ENCODE measurements at regions not wholly inside any gene's neighbourhood (a gene's known extent, or its start where the extent isn't known, plus 50 kb on each side); places are given as distances from the start of the nearest gene placed in this dataset.

GRCh38 chr2:176686328-176686727 is 417.1 kb downstream of the MTX2 start:
- DNase-seq = no peak

- DNase-seq = no peak
Measured at GRCh38 chr2:176687342-176687741, 418.1 kb downstream of the MTX2 start.

DNA sequence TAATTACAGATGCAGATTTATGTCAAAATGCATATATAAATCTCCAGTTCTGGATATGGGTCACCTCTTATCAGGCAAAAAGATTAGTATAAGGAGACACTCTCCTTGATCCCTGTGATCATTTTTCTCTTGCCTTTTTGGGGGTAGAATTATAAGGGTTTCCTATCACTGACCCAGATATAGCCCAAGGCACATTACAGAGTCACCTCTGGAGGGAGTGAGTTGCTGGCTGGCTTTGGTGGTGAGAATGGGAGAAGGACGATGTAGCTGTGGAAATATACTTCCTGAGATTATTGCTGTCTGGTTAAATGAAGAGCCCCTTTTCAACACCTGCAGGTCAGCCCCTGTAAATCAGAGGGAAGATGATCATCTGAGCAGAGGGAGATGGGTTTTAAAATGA is 418.7 kb downstream of the MTX2 start:
- DNase-seq = no peak

GRCh38 chr2:176689711-176690110 is 420.5 kb downstream of the MTX2 start:
- DNase-seq = no peak

GRCh38 chr2:176691471-176691870 is 422.2 kb downstream of the MTX2 start:
- DNase-seq = no peak

DNA sequence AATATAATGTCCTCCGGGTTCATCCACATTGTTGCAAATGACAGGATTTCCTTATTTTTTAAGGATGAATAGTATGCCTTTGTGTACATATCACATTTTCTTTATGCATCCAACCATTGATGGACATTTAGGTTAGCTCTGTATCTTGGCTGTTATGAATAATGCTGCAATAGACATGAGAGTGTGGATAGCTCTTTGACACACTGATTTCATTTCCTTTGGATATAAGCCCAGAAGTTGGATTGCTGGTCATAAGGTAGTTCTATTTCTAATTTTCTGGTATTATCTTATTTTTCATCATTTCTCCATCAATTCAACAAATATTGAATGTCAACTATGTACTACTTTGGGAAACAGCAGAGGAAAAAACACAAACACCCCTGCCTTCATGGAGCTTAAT is 423.3 kb downstream of the MTX2 start:
- DNase-seq = no peak

DNA sequence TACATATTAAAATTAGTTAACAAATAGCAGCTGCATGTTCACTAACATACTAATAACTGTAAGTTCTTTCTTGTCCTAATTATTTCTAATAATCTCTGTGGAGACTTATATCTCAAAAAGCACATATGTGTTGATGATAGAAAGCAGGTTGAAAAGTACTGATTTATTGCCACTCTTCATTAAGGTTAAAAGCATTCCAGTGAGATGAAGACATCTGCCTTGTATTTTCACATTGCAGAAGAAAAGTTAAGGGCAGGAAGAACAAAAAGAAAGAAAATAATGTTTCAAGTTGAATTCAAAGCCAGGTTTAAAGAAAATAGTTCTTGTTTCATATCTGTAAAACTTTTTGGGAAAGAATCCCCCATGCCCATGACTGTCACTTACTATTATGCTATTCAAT is 429.9 kb downstream of the MTX2 start:
- no peak for DNase-seq

- no peak for DNase-seq
Measured at GRCh38 chr2:176699644-176700043, 430.4 kb downstream of the MTX2 start.

GRCh38 chr2:176702131-176702530 is 432.9 kb downstream of the MTX2 start:
- no peak for DNase-seq

DNA sequence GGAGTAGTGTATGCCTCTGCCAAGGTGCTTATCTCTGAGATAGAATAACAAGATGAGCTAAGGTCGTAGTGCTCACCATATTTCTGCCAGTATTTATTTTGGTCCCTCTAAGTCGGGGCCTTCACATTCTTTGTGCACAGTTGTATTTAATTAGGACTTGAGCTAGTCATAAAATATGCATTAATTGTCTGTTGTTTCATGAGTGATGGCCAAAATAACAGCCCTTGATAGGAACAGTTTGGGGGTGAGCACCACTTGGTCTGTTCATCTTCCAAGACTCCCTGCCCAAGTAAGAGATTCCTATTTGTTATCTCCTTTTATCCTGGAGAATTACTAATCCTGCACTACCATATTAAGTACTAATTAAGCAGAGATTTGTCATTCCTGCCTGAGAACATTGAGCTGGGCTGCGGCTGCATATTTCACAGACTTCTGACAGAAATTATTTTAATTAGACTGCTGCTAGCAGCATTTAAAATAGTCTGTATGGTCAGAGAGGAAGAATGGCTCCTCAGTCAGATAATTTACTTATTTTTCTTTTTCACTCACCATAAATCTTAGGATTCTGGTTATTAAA is 435.1 kb downstream of the MTX2 start:
- no peak for DNase-seq

DNA sequence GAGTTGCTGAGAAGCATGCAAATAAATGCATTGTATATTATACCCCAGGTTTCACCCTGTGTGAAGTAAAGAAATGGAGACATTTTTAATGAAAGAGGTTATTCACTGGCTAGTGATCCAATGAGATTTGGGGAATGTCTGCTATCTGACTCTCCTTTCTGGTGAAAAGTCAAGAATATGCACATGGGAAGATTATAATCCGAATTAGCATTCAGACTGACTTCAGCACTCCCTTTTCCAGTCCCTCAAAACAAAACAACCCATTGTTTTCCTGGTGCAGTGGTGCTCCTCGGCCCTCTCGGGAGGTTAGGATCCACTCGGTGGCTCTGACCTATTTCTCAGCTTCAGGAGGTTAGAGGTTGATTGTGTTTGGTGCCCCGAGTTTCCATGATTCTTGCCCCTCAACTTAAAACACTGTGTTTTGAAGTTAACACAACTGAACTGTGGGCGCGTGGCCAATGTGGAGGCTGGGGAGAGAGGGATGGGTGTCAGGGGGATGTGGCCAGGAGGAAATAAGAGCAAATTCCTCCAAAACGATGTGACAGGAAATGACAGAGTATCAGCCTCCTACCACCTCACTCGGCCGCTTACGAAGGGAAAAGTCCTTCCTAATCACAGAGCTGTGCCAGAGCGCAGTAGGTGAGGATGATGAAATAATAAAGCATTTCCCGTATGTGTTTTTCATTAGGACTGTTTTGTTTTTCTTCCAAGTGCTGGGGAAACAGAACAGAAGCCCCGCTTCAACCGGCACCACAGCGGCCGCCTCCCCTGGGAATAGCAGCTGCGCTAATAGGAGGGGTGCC is 440.1 kb downstream of the MTX2 start:
- no peak for DNase-seq

DNA sequence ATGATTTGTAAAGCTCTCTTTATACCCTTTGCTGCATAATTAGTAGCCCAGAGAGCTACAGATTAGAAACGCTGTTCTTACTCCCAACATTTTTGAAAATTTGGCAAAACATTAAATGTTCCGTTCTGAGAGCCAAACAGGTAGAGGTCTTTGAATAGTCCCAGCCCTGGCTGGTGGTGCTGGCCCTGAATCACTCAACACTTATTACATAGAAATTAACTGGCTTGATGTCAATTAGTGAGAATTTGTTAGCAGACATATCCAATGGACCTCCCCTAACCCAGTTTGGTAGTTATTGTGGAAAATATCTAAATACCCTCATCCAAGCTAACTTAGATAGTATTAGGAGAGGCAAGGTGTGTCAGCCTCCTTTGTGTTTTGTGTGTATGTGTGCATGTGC is 440.7 kb downstream of the MTX2 start:
- no peak for DNase-seq

DNA sequence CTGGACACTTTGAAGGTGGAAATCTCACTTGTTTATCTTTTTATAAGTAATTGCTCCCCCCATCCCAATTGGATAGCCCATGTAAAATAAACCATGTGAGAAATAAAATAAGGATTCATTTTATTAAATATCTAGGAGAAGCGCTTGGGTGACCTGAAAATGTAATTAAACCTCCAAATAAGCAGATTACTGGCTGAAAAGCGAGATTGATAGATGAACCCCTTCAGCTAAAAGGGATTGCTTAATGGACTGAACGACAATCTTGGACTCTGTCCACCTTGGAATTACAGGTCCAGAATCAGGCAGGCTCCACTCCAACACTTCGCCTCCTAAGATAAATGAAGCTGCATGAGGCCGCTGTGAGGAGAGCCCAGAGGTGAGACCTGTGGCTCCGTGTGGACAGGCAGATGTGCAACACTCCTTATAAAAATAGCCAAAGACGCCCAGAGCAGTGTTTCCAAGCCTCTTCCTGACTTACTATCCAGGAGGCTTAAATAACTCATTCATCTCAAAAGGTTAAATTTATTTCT is 441.5 kb downstream of the MTX2 start:
- no peak for DNase-seq

DNA sequence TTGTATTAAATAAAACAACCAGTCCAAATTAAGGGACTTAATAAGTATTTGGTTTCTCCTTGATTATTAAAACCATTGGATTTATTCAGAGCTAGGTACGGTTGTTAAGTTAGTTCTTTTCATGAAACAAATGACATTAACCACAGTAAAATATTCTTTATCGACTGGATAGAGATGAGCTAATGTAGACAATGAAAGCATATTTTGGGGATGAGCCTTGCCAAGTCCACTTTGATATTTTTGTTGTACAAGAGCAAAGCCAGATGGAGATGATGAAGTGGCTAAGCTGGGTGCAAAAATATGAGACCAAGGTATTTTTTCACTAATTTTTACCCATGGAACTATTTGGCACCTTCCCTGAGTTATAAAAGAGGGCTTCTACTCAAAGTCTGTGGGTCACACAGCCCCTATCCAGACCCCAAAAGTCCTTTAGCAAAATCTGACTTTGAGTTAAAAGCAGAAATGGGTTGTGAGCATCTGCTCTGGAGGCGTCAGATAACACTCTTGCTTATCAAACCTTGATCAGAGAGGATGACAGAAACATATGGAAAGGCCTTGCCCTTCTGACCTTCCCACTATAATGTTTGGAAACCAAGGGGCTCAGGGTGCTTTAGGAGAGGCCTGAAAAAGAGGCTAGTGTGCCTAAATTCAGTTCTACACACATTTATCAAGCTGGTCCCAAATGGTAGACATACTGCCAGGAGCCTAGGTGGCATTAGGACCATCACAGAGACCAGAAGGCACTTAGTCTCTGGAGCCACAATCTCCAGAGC is 456.8 kb downstream of the MTX2 start:
- DNase-seq = no peak

- DNase-seq = no peak
Measured at GRCh38 chr2:176727696-176728095, 458.5 kb downstream of the MTX2 start.

DNA sequence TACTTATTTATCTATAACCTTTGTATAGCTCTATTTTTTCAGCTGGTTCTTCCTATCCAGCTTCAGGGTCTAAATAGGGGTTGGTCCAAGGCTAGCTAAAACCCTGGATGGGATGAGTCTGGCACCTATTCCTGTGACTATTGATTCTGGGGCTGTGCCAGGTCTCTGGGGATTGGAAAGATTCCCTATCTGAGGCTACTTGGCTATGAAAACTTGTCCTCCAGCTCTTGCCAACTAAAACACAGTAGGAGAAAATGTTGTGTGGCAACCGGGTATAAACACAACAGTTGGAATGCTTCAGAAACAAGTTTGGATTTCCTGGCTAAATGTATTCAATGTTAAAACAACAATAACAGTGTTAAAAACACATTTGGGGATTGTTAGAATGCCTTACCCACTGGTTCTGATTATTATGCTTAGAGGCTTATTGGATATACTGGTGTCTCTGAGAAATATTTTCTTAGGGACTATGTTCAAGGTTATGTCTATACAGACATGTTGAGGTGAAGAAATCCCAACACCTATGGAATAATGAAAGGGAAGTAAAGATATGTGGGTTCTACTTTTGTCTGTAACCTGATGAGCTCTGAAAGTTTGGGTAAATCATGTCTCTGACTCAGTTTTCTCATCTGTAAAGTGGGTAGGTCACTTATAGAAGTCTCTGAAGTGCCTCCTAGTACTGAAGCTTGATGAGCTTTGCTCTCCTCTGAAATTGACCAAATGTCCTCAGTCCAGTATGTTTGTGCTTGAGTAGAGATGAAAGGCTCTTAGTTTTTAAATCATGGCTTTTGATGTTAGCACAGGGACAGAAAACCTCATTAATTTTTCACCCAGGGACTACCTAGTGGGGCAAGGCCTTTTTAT is 460.7 kb downstream of the MTX2 start:
- DNase-seq = no peak

GRCh38 chr2:176732780-176733179 is 463.5 kb downstream of the MTX2 start:
- DNase-seq = no peak

DNA sequence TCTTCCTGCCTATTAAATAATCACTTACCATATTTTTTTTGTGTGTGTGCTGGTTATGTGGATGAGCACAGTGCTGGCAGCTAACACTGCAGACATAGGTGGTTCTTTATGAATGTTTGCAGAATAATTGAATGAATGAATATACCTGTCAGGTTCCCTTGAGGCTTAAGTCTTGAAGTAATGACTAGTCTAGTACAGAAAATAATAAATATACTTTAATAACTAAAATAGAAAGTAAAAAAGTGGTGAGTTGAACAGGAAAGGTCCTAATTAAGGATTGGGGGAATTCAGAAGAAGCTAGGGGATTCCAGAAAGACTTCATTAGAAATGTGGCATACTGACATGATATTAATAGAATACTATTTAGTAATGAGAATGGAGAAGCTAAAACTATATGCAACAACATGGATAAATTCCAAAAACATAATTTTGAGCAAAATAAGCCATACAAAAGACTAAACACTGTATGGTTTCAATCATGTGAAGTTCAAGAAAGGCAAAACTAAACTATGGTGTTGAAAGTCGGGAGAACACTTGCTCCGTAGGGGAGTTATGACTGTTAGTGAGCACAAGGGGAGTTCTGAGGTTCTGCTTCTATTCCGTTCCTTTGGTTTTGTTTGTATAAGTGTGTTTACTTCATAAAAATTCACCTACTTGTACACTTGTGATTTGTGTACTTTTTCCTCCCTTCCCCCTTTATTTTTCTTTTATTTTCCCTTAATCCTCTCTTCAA is 464.6 kb downstream of the MTX2 start:
- DNase-seq = no peak

DNA sequence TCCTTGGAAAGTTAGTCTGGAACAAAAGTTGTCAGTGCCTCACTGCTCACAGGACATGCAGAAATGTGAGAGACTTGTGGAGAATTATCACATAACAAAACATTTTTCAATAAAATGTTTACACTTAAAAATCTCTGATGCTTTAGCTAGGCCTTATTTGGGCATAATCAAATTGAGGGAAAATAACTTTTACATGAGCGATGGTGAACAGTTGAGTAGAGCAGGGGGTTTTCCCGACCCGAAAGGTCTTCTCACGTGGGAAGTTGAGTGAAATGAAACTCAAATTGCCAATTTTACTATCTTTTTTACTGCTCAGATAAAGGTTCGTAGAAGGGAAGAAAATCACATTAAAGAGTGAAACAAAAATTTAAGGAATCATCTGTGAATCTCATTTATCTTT is 465.6 kb downstream of the MTX2 start:
- no peak for DNase-seq

DNA sequence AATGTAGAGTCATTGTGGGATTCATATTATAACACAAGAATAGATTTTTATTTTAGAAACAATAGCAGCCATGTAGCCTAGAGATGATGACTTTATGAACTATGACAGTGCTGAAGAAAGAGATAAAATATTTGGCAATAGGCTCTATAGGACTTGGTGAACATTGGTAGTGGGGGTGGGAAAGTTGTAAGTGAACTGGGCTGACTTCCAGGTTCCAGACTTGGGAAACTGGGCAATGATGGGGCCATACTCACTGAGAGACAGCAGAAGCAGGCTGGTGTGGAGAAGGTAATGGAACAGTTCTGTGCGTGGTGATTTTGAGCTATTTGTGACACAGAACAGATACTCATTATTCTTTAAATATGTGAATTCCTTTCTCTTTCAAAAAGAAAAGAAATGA is 470.3 kb upstream of the HNRNPA3 start:
- no peak for DNase-seq

DNA sequence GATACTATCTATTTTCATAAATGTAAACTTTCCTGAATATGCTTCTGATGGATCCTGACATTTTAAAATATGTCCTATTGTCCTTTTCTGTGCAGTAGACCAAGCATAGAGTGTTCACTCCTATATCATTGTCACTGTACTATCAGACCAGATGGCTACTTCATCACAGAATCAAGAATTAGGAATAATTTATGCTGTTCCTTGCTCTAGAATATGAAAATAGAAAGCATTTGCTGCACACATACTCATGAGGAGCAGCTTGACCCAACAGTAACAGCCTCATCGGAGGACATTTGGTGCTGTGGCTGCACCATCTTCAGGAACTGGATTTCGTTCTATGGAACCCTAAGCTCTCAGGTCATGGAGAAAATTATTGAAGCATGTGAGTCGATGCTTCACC is 468.9 kb upstream of the HNRNPA3 start:
- no peak for DNase-seq

GRCh38 chr2:176744146-176744545 is 468.4 kb upstream of the HNRNPA3 start:
- DNase-seq = no peak

Measured in CD4-positive, alpha-beta T cell treated with Interleukin-15 for 1 hour (primary cell).